AML-193 (cell line): ENCODE measurements at regions not wholly inside any gene's neighbourhood (a gene's known extent, or its start where the extent isn't known, plus 50 kb on each side); places are given as distances from the start of the nearest gene placed in this dataset.

Source experiments
- DNase-seq, 2 experiments: peaks; one replicate each; lab custom pipeline; 2025; lab: John Stamatoyannopoulos, UW

DNA sequence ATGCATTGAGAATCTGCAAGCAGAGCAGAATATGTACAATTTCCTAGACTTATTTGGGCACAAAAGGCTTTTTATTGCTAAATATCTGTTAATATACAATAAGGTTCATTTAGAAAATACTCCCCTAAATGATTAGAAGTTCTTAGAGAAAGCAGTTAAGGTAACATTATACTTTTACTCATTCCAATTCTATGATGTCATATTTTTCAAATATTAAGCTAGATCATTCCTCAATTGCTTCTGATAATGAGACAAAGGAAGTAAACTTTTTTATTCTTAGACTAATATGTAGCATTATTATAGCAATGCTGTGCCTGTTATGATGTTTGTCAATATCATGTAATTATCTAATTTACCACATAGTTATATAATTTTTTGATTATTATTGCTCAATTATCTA lies 447.0 kb downstream of the SLC16A7 start:
- no peak for DNase-seq

DNA sequence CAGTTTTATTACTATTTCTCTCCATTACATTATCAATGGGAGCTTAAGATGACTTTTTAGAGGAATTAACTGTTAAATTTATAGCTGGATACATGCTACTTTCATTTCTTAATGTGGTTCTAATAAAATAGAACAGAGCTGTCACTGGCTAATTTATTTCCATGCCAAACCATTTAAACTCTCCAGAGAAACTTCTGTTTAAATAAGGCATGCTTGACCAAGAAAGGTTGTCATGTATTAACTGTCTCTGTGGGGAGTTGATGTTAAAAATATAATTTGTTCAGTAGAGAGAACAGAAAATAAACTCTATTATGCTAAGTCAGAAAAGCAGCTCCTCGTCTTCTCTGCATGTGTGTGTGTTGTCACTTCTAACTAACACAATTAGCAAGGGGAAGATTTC lies 447.4 kb downstream of the SLC16A7 start:
- DNase-seq = no peak

DNA sequence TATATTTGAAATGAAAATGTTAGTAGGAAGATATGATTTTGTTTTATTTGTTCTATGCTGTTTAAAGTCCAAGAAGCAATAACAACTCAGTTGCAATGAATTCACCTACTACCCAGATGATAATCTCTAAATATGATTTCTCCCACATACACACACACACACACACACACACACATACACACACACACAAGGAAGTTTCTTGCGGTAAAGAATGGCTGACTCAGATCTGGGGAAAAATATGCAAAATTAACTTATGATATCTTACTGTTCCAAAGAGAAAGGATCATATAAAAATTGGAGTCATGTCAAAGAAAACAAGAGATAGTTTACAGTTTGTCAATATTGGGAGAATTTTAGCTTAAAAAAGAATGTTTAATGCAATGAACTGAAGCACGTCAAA lies 456.7 kb downstream of the SLC16A7 start:
- no peak for DNase-seq

DNA sequence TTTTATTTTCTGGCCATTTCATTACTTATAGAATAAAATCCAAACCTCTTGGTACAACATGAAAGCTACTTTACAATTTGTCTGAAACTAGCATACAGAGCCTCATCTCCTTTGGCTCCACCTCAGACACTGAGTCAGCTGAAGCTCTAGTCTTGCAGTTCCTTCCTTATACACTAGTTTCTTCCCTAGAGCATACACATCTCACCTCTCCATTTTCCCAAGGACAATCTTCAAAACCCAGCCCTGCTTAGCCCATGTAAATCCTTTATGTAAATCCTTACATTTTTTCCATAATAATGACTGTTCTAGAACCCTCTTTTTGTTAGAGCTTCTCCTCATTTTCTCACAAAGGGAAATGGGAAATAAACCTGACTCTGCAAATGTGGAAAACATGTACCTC lies 463.4 kb downstream of the SLC16A7 start:
- DNase-seq = no peak

DNA sequence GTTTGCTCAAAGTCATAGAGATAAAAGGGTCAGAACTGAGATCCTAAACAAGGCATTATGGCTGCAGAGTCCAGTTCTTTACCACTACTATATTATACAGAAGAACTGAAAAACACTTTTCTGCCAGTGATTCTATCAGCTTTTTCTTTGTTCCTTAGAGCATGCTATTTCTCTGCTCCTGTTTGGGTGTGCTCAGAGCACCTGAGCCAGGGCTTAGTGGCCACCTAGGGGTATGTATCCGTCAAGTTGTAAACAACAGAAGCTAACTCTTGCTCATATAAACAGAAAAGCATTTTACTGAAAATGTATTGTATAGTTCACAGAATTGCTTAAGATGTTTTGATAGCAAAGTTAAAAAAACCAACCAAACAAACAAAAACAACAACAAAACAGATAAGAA lies 470.8 kb downstream of the SLC16A7 start:
- no peak for DNase-seq

DNA sequence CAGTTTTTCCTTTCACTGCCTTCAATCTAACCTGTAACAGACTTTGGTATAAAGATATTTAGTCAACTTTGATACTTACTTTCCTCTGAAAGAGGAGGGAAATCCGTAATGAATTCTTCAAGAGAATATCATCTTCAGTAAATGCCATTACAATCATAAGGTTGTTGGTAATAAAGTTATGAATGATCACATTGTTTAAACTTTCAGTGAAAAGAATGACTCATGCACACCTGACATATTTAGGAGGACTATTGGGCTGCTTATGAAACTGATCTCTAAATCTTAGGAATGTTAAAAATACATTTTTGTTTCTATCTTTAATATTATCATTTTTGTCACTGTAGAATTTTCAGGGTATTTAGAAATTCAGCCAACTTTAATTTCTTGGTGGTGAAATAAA lies 474.7 kb downstream of the SLC16A7 start:
- no peak for DNase-seq

DNA sequence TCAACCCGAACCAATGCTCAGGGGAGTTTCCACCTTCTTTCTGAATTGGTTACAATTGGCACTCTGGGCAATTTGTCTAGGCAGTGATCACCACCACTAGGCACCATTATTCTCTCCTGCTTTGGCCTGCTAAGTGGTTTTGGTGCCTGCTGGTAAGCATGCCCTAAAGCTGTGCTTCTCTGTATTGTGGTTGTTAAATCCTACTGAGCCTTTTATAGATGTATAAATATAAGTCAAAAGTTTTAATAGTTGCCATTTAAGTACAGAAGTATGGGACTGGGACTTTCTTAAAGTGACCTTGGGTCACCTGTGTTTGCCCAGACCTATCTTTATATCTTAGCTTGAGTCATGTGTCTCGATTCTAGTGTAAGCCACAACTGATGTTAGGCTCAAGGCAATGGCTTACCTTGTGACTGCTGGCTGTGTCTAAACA lies 475.9 kb downstream of the SLC16A7 start:
- no peak for DNase-seq

DNA sequence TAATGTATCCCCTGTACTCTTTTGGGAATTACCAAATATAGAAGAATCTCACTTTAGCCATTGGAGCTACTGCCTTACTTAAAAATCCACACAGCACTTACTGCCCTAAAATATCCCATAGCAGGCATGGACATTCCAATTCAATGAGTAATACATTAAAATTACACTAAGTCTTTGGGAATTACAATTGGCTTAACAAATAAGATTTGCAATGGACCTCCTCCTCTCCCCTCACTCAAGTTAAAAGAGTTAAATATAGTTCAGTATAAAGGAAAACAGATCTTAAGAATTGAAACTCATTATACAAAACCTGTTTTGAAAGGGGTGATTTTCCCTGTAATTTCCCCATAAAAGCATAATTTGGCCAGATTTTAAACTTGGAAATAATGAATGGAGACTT lies 477.1 kb downstream of the SLC16A7 start:
- no peak for DNase-seq

DNA sequence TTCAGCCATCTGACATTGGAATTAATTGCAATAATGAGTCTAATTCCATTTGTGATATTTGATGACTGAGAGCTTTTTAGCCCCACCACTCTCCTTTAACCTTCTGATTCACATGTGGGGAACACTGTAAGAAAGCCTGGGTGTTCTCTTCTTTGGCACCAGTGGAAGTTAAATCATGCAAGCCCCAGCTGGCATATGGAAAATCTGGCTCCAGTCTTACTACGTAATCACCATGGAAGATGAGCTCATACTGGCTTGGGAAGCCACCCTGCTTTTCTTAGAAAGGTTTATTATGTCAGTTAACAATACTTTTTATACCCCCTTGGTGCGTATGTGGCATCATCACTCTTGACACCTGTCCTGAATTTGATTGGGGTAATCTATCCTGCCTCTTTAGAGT lies 479.3 kb downstream of the SLC16A7 start:
- DNase-seq = no peak

DNA sequence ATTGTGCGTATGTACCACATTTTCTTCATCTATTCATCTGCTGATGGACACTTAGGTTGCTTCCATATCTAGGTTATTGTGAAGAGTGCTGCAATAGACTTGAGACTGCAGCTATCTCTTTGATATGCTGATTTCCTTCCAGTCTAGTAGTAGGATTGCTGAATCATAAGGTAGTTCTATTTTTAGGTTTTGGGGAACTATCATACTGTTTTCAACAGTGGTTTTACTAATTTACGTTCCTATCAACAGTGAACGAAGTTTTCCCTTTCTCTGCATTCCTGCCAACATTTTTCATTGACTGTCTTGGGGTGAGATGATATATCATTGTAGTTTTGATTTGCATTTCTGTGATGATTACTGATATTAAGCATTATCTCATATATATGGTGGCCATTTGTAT lies 482.2 kb downstream of the SLC16A7 start:
- no peak for DNase-seq

DNA sequence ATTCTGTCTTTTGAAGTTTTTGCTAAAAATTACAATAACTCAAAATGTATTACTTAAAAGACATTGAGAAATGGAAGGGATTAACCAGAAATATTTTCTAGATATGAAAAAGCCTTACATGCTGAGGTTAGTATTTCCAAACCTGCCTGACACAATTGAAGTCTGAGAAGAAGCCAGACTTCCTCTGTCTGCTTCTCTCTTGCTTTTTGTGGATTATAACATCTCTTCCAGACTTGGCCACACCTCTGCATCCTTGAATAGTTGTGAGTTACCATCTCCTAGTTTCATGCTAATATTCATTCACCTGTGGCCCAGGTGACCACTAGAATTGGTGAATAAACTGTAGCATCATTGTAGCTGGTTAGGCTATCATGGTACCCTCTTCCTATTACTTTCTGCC lies 497.6 kb downstream of the SLC16A7 start:
- no peak for DNase-seq

DNA sequence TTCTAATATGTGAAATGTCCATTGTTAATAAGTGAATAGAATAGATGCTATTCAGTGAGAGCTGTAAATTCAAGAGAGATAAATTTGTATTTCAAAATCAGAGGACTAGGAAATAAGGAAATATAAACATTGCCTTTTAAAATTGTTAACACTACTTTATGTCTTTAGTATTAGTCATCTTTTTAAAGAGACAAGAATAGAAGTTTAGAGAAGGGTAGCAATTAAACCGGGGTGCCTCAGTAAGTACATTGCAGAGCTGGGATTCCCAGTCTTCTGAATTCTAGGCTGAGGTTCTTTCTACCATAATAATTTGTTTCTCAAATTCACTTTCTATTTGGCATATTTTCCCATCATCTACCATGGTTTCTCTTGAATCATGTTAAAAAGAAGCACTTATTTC lies 498.6 kb downstream of the SLC16A7 start:
- DNase-seq = no peak

DNA sequence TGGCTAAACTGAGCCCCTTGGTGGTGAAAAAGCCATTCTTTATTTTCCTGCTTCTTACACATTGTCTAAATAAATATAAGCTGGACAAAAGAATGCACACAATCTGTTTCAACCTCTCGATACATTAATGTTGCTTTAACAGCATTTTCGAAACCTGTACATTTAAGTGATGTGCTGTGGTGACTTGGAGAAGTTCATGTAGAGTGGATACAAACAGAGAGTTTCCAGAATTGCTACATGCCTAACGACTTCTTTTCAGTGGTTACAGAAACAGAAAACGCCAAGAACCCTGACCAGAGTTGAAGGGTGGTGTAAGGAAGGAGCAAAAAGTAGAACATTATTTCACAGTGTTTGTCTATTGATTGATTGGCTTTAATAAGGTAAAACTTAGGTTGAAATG lies 500.9 kb downstream of the SLC16A7 start:
- DNase-seq = no peak

DNA sequence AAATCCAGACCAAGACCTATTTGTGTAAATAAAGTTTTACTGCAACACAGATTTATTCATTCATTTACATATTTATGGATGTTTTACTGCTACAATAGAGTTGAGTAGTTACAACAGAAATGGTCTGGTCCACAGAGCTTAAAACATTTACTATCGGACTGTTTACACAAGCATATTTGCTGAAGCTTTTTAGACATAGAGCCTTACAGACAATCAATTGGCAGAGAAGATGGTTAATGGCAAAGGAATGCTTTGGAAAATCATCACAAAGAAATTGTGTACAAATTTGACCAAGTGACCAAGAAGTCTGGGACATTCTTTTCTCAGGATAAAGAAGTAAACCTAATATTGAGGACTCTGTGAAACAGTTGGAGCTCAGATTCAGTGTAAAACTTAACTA lies 504.3 kb downstream of the SLC16A7 start:
- DNase-seq = no peak

DNA sequence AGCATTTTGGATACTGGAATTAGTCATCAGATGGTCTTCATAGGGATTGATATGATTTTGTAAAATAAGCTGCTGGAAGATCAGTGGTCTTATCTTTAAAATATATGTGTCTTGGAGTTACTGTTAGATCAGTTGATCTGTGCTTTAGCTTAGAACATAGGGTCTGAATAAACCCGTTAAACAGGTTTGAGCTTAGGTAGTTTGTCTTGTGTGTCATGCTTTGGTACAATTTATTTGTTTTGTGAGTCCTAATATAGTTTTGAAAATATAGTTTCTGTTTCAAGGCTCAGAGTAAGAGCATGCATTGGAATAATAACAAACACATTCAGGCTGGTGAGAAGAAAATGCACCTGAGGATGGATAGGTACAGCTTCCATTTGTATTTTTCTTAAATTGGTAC lies 505.0 kb downstream of the SLC16A7 start:
- no peak for DNase-seq

DNA sequence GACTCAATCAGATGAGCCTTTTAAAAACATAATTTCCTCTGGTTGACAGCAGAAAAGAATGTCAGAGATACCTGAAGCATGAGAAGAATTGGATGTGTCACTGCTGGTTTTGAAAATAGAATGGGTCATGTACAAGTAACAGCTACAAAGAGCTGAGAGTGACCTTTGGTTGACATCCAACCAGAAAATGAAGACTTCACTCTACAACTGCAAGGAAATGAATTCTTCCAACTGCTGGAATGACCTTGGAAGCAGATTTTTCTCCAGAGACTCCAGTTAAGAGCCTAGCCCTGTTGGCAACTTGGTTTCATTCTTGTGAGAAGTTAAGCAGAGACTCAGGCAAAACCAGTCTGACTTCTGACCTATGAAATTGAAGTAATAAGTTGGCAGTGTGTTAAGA lies 505.9 kb downstream of the SLC16A7 start:
- DNase-seq = no peak

DNA sequence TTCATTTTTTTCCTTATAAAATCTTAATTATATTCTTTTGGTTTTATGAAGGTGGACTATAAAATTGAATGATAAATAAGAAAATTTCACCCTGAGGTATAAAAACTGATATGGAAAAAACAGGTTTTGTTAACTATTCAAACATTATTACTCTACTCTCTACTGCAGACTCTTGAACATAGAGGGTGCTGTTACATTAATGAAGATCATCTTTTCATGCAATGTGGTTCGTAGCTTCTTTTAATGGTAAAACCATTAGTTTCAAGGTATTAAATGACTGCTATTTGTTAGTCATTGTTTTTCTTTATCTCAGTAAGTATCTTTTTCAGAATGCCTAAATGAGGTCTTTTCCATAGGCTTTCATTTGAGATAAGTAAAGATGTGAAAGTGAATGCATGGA lies 510.4 kb downstream of the SLC16A7 start:
- DNase-seq = no peak

DNA sequence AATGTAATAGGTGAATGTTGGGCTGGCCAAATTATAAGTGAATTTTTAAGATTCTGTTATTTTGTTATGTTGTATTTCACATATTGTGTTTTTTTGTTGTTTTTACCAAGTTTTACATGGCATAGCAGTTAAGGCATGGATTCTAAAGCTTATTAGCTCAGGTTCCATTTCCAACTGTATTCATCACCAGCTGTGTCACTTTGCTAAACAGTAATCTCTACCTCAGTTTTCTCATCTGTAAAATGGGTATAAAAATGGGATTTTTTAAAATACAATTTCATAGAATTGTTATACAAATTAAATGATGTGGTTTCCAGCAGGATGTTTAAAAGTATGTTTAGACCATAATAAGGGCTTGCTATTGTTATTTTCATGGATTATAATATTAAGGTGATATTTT lies 512.2 kb downstream of the SLC16A7 start:
- no peak for DNase-seq

DNA sequence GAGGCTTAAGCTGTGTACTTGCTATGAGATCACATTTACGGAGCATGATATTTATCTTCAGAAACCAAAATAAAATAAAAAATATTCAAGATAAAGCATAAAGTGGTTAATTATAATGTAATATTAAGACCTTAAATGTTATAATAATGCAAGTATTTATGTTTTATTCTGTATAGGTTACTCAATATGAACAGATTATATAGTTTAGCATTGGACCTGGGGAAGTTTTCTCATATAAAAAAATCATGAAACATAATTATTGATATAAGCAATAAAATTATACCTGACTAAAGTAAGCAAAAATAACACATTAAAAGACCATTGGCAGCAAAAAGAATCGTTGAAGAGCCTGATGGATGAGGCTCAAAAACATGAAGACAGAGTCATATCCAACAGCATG lies 516.2 kb downstream of the SLC16A7 start:
- no peak for DNase-seq

DNA sequence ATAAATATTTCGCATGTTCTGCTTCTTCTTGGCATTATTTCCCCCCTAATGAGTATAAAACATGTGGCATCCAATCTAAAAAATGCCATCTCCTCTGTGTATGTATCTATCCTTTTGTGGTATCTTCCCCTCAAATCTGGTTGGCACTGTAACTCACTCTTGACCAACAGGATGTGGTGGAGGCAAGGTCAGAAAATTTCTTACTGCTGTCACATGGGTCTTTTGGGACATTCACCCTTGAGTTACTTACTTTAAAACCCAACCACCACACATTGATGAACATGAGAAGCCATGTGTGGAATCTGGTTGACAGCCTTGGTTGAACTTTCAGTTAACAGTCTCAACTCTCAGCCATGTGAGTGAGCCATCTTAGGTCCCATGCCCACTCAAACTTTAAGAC lies 516.9 kb downstream of the SLC16A7 start:
- no peak for DNase-seq

DNA sequence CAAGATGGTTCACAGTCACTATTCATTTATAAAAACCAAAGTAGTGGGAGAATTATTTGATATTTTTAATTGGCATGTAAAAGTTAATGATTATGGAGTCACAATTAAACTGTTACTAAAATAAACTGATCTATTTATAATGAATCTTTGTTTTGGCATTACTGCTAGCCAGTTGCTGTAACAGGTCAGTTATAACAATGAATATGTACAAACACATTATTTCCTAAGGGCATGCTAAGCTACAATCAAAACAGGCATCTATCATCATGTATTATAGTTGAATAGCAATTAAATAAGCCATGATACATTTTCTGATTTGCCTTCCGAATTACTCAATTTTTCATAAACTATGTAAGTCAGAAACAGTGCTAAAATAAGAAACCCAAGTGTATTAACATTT lies 518.3 kb downstream of the SLC16A7 start:
- no peak for DNase-seq

DNA sequence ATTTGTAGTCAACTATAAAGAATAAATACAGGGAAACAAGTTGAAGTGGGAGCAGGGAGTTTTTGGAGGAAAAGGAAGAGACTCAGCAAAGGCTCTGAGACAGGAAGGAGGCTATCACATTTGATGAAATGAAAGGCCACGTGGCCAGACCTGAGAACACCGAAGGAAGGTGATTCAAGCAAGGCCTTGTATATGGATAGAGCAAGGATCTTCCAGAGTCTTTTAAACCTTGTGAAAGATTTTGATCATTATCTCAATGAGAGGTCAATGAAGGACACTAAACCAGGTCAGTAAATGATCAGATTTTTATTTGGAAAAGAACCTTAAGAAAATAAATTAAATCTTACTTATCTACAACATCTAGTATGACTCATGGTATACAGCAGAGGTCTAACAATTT lies 523.5 kb downstream of the SLC16A7 start:
- DNase-seq = no peak

DNA sequence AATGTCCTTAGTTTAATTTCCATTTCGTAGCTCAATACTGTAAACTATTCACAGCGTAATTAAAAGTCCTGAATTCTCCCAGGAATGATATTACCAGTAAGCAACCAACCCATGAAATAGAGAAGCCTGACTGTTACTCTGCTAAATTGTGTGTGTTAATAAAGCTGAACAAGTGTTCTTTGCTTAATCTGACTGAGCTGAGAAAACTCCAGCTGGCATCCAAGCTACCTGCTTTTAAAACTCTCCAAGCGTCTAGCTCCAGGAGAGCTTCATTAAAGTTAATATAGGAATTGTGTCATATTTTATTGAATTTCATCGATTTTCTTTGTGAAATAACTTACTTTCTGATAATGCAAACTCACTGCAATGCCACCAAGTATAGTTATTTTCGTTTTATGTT lies 524.4 kb downstream of the SLC16A7 start:
- no peak for DNase-seq

DNA sequence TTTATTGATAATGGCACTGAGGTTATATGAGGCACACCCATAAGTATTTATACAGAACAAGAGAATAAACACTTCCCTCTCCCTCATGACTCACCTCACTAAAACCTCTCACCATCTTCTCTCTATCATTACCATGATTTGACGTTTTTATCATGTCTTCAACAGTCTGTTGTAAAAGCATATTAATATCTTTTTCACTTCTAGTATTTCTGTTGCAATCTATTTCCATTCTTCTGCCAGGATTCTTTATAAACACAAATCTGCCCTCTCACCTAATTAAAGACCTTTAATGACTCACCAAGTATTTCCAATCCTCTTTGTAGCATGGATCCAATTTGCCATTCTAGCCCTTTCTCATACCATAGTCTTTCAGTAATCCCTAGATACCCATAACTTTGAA lies 527.7 kb downstream of the SLC16A7 start:
- no peak for DNase-seq

DNA sequence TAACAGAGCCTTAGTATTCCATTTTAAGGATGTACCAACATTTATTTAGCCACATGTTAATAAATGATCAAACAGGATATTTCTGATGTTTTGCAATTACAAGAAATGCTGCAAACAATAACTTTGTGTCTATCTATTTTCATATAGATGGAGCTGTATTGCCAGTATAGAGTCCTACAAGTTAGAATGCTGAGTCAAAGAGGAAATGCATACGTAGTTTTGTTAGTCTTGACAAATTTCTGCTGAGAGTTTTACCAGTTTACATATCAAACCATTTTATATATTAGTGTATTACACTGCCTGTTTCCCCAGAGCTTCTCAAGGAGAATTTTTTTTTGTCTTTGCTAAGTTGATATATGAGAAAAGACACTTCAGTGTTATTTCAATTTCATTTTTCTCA lies 541.7 kb downstream of the SLC16A7 start:
- DNase-seq = no peak
